Omental fat pad (tissue), 3 donors: ENCODE measurements at regions not wholly inside any gene's neighbourhood (a gene's known extent, or its start where the extent isn't known, plus 50 kb on each side); places are given as distances from the start of the nearest gene placed in this dataset.

Source experiments
- ATAC-seq: fragments of 150-250 bp; one replicate; pipeline ENCODE4 v1.9.1; 2016; ENCODE audit warnings: mild to moderate bottlenecking, moderate library complexity; ENCODE audit not compliant: low FRiP score
- DNase-seq: peaks from one replicate; pipeline ENCODE4 v3.0.0-alpha.2; 2019; ENCODE audit warnings: low spot score
- TF ChIP-seq, protein P1 (sequence below), 3 donors: fragments of 450-650 bp; IDR thresholded peaks; one replicate each; pipeline ENCODE4 v1.5.1; 2016 to 2017; ENCODE audit warnings: antibody characterized with exemption in 3 of 3, mild to moderate bottlenecking in 3 of 3, moderate library complexity in 2 of 3

DNA sequence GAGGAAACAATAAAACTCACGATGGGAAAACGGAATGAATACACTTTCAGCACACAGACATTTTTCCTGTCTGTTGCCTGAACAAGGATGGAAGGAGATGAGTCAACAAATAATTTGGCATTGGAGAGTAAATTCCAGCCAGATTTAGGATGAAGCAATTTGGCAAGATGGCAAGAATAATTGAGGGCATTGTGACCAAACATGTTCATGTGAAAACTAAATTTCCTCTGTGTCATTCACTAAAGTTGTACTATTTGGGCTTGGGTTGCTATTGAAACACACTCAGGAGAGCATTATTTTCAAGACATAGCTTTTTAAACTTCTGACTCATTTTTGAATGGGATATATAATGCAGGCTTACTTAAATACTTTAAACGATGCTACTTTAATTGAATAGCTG lies 1614.4 kb downstream of the PCDH19 start:
- TF ChIP-seq, protein P1, sequence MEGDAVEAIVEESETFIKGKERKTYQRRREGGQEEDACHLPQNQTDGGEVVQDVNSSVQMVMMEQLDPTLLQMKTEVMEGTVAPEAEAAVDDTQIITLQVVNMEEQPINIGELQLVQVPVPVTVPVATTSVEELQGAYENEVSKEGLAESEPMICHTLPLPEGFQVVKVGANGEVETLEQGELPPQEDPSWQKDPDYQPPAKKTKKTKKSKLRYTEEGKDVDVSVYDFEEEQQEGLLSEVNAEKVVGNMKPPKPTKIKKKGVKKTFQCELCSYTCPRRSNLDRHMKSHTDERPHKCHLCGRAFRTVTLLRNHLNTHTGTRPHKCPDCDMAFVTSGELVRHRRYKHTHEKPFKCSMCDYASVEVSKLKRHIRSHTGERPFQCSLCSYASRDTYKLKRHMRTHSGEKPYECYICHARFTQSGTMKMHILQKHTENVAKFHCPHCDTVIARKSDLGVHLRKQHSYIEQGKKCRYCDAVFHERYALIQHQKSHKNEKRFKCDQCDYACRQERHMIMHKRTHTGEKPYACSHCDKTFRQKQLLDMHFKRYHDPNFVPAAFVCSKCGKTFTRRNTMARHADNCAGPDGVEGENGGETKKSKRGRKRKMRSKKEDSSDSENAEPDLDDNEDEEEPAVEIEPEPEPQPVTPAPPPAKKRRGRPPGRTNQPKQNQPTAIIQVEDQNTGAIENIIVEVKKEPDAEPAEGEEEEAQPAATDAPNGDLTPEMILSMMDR (IDR thresholded peaks at IDR 0.05) = no peak
- peak; percentile 32 for ATAC-seq
- DNase-seq = no peak

DNA sequence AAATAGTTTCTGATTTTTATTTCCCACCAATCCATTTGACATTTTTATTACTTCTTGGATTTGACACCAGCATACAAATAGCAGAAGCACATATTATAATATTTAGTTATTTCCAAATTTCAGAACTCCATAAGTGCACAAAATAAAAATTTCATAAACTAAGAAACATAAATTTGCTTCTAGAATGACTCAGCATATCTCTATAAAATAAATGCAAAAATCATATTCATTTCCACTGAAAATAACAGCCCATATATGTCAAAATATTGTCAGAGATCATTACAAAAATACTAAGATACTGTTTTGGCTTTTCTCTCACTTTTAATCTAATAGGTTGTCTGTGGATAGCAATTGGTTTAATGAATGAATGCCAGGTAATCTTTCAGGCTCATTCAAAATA lies 1654.2 kb downstream of the PCDH19 start:
- ATAC-seq (no peak), DNase-seq (no peak)
- TF ChIP-seq, protein P1 (IDR thresholded peaks at IDR 0.05) = no peak

DNA sequence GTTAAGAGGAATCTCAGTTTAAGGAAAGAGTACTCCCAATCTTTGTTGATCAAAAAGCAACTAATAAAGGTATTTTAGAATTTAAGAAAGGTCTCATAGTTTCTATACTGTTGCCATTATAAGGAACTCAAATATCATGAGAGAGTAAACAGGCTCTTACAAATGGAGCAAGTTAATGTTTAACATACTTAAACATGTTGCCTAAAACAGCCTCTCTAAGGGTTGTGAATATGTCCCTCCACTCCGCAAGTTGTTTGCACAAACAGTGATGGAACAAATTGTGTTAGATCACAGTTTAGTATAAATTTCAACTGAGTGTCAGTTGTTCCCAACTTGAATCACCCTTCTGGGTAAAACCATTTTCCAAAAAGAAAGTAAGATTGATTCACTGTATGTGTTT lies 1678.3 kb downstream of the PCDH19 start:
- TF ChIP-seq, protein P1 (IDR thresholded peaks at IDR 0.05) = no peak
- DNase-seq (no peak), ATAC-seq (no peak)

DNA sequence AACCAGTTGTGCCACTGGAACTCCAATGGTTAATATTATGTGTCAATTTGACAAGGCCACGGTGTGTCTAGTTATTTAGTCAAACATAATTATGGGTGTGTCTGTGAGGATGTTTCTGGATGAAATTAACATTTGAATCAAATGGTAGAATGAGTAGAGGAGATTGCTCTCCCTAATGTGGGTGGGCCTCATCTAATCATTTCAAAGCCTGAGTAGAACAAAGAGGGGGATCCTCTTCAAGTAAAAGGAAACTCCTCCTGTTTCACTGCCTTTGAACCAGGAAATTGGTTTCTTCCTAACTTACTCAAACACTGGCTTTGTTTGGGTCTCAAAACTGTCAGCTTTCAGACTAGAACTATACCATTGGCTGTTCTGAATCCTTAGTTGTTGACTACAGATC lies 1692.1 kb downstream of the PCDH19 start:
- TF ChIP-seq, protein P1 (IDR thresholded peaks at IDR 0.05) = no peak
- DNase-seq (no peak), ATAC-seq (no peak)
